CD14-positive monocyte (primary cell): ENCODE measurements at regions not wholly inside any gene's neighbourhood (a gene's known extent, or its start where the extent isn't known, plus 50 kb on each side); places are given as distances from the start of the nearest gene placed in this dataset.

Experiments used
- DNase-seq, 3 donors: peaks; one replicate each; pipeline ENCODE4 v3.0.0-alpha.2; 2011 to 2022
- H2AFZ ChIP-seq: 2 replicates; pipeline ENCODE4 v1.6.0; 2012; ENCODE audit warnings: mild to moderate bottlenecking, low read depth, low read length, inconsistent platforms; ENCODE audit not compliant: insufficient read depth, poor library complexity, severe bottlenecking
- H3K27ac ChIP-seq, 2 donors: 1 replicate in 1 of 2; 2 replicates in 1 of 2; pipeline ENCODE4 v1.5.1; 2012 to 2013; ENCODE audit warnings: low read length in 2 of 2, control low read depth in 1 of 2, inconsistent platforms in 1 of 2, low read depth in 1 of 2, mild to moderate bottlenecking in 1 of 2
- H3K27me3 ChIP-seq, 2 donors: one replicate each; pipeline versions ENCODE4 v1.6.0 to v1.6.1; 2011 to 2013; ENCODE audit warnings: low read length in 2 of 2; ENCODE audit not compliant: control insufficient read depth in 2 of 2, insufficient read depth in 2 of 2
- H3K36me3 ChIP-seq, 2 donors: replicated peaks in 1 of 2; 1 replicate in 1 of 2; 2 replicates in 1 of 2; pipeline versions ENCODE4 v1.5.1 to v1.6.1; 2012 to 2013; ENCODE audit warnings: low read length in 2 of 2, control low read depth in 1 of 2, inconsistent platforms in 1 of 2, mild to moderate bottlenecking in 1 of 2; ENCODE audit not compliant: insufficient read depth in 2 of 2, control insufficient read depth in 1 of 2
- H3K4me1 ChIP-seq, 2 donors: 1 replicate in 1 of 2; 2 replicates in 1 of 2; pipeline versions ENCODE4 v1.5.1 to v1.6.1; 2012 to 2013; ENCODE audit warnings: low read length in 2 of 2, control low read depth in 1 of 2, inconsistent platforms in 1 of 2, mild to moderate bottlenecking in 1 of 2, moderate library complexity in 1 of 2; ENCODE audit not compliant: insufficient read depth in 2 of 2, control insufficient read depth in 1 of 2
- H3K4me2 ChIP-seq: replicated peaks from 2 replicates; pipeline ENCODE3; 2012; ENCODE audit warnings: low read length, moderate library complexity, mild to moderate bottlenecking; ENCODE audit not compliant: poor library complexity, severe bottlenecking; ENCODE audit errors: extremely low read depth
- H3K4me3 ChIP-seq, 3 experiments: fragments of 200-600 bp in 1 of 3; sonication (generic) in 1 of 3; replicated peaks in 1 of 3; 1 replicate in 2 of 3; 2 replicates in 1 of 3; pipeline ENCODE4 v1.5.1; 2011 to 2013; ENCODE audit warnings: low read length in 3 of 3, mild to moderate bottlenecking in 3 of 3, control low read depth in 2 of 3, low read depth in 2 of 3, inconsistent platforms in 1 of 3, moderate library complexity in 1 of 3
- H3K79me2 ChIP-seq: 2 replicates; pipeline ENCODE4 v1.6.0; 2012; ENCODE audit warnings: mild to moderate bottlenecking, control low read depth, inconsistent platforms, low read length, moderate library complexity; ENCODE audit not compliant: insufficient read depth
- H3K9ac ChIP-seq: 2 replicates; pipeline ENCODE4 v1.6.0; 2017; ENCODE audit warnings: low read length, mild to moderate bottlenecking; ENCODE audit not compliant: insufficient read depth, poor library complexity, severe bottlenecking
- H3K9me3 ChIP-seq, 2 donors: replicated peaks in 1 of 2; 1 replicate in 1 of 2; 2 replicates in 1 of 2; pipeline versions ENCODE4 v1.5.1 to v1.6.1; 2012 to 2013; ENCODE audit warnings: low read length in 2 of 2, control low read depth in 1 of 2; ENCODE audit not compliant: control insufficient read depth in 1 of 2, insufficient read depth in 1 of 2
- H4K20me1 ChIP-seq: 2 replicates; pipeline ENCODE4 v1.6.0; 2012; ENCODE audit warnings: mild to moderate bottlenecking, low read length, control low read depth, moderate library complexity; ENCODE audit not compliant: insufficient read depth
- H3K27ac Mint-ChIP-seq, 7 donors: one replicate each; pipeline ENCODE4 v1.8.0; 2020; ENCODE audit warnings: mild to moderate bottlenecking in 7 of 7, mixed read lengths in 7 of 7, moderate library complexity in 6 of 7, inconsistent platforms in 2 of 7
- H3K27me3 Mint-ChIP-seq, 3 donors: one replicate each; pipeline ENCODE4 v1.8.0; 2021 to 2022; ENCODE audit warnings: low read depth in 3 of 3, mild to moderate bottlenecking in 3 of 3, mixed read lengths in 3 of 3, moderate library complexity in 3 of 3, inconsistent platforms in 1 of 3
- H3K36me3 Mint-ChIP-seq, 2 donors: one replicate each; pipeline ENCODE4 v1.8.0; 2020; ENCODE audit warnings: mixed read lengths in 2 of 2, inconsistent platforms in 1 of 2, mild to moderate bottlenecking in 1 of 2
- H3K4me1 Mint-ChIP-seq: one replicate; pipeline ENCODE4 v1.8.0; 2020; ENCODE audit warnings: mild to moderate bottlenecking, mixed read lengths
- H3K4me3 Mint-ChIP-seq, 2 donors: one replicate each; pipeline ENCODE4 v1.8.0; 2020; ENCODE audit warnings: mild to moderate bottlenecking in 2 of 2, mixed read lengths in 2 of 2, moderate library complexity in 1 of 2
- H3K9me3 Mint-ChIP-seq, 7 donors: one replicate each; pipeline ENCODE4 v1.8.0; 2020 to 2022; ENCODE audit warnings: mixed read lengths in 7 of 7, mild to moderate bottlenecking in 6 of 7, moderate library complexity in 6 of 7, inconsistent platforms in 2 of 7
- WGBS: methylation state at CpG from one replicate; pipeline ENCODE4 v1.1.5; 2013; ENCODE audit warnings: missing lambda C conversion rate; ENCODE audit not compliant: insufficient coverage; 5-methylcytosine and 5-hydroxymethylcytosine counted together
- intact Hi-C, 2 donors: fragments of 100-400 bp; cut with micrococcal nuclease; formaldehyde crosslinking; loops; one replicate each; pipeline versions ENCODE4 v1.15.0 to v1.15.1; 2023
- TF ChIP-seq, protein P1 (sequence below): fragments of 200-600 bp; IDR thresholded peaks from one replicate; pipeline ENCODE4 v1.8.0; 2022; ENCODE audit warnings: antibody characterized with exemption, mild to moderate bottlenecking

DNA sequence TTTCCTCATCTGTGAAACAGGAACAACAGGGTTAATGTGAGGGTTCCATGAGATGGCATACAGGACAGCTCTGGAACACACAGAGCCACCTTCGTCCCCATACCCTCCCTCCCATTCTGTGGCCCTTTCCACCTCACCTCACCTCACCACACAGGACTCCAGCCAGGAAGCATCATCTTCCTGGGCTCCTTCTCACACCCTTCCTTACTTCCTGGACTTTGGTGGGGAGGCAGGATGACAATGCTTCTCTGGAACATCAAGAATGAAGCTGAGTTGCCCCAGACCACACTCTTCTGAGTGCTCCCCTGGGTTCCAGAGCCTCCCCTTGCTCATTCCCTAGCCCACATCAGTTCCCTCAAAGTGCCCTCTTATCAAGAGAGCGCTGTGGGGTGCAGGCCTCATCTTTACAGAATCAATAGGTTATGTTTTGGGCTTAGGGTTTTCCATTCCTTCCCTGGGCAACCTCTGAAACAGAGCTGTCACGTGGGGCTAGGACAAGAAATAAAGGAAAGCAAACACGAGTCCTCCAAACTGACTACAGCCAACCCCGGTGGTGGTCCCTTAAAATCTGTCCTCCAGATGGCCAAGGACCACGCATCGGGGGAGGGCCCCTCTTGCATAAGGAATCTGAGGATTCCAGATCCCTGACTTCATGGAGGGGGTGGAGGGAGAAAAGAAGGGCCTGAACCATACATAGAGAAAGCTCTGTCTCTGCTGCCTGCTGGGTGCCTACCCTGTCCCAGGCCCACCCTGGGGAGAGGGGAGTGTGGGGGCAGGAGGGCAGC lies 74.4 kb upstream of the ATP6AP2 start:
- Histone ChIP-seq H3K4me2 (no peak overlapping the region), H3K9me3 (no peaks in the 10 kb centered on the region), H3K79me2 (no peaks in the 10 kb centered on the region), H3K27ac (no peak overlapping the region), H4K20me1 (no peaks in the 10 kb centered on the region), H3K4me3 (no peak overlapping the region), H3K4me1 (no peaks in the 10 kb centered on the region), H3K9ac (no peak overlapping the region), H3K36me3 (no peaks in the 10 kb centered on the region), H3K27me3 (peaks cover 0 to 2% of the 10 kb centered on the region in 2 donors), H2AFZ (no peak overlapping the region)
- no peaks in the 10 kb centered on the region for H3K4me1 Mint-ChIP-seq
- DNase-seq, result no peak
- intact Hi-C loops, result no loop called here
- TF ChIP-seq, protein P1, sequence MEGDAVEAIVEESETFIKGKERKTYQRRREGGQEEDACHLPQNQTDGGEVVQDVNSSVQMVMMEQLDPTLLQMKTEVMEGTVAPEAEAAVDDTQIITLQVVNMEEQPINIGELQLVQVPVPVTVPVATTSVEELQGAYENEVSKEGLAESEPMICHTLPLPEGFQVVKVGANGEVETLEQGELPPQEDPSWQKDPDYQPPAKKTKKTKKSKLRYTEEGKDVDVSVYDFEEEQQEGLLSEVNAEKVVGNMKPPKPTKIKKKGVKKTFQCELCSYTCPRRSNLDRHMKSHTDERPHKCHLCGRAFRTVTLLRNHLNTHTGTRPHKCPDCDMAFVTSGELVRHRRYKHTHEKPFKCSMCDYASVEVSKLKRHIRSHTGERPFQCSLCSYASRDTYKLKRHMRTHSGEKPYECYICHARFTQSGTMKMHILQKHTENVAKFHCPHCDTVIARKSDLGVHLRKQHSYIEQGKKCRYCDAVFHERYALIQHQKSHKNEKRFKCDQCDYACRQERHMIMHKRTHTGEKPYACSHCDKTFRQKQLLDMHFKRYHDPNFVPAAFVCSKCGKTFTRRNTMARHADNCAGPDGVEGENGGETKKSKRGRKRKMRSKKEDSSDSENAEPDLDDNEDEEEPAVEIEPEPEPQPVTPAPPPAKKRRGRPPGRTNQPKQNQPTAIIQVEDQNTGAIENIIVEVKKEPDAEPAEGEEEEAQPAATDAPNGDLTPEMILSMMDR, result no peak
- H3K9me3 Mint-ChIP-seq, result peaks cover 0 to 3% (median 2%) of the 10 kb centered on the region in 7 donors
- no peaks in the 10 kb centered on the region for H3K36me3 Mint-ChIP-seq
- no peak overlapping the region for H3K27ac Mint-ChIP-seq
- H3K27me3 Mint-ChIP-seq, result peaks cover 2 to 24% (median 2%) of the 10 kb centered on the region in 3 donors
- no peak overlapping the region for H3K4me3 Mint-ChIP-seq
- no CpG with 5 or more reads among the region's 7 CpGs for WGBS

DNA sequence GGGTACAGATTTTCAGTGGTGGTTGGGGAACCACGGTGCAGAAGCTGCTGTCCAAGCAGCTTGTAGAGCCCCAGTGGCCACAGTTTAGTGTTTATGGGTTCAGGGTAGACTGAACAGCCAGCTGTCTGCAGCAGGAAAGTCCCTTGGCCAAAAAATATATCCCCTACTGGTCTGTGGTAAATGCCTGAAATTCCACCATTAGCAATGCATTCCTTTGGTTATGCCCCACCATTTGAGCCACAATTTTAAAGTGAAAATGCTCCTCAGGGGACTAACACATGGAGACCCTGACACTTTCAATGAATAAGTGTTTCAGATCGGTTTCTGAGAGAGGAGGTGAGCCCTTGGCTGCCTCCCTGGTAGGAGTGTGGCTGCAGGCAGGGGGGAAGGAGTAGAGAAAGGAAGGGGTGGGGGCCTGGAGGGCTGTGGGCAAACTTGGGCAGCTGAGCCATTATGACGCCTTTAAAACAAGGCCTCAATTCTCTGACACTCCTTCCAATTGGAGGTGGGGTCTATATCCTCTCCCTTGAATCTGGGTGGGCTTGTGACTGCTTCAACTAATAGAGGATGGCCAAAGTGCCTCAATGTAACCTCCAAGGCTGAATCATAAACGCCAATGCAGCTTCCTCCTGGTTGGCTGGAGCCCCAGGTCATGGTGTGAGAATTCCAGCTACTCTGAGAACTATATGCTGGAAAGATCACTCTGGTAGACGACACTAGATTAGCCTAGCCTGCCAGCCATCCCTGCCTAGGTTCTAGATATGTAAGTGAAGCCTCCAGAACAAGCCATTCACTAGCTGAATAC lies 75.8 kb upstream of the ATP6AP2 start:
- Histone ChIP-seq H3K79me2 (no peaks in the 10 kb centered on the region), H4K20me1 (no peaks in the 10 kb centered on the region)
- H3K4me1 Mint-ChIP-seq, result no peaks in the 10 kb centered on the region

More for the DNA sequence above, 75.8 kb upstream of the ATP6AP2 start:
- Histone ChIP-seq H3K4me1 (no peaks in the 10 kb centered on the region), H3K27ac (no peak overlapping the region), H3K36me3 (no peaks in the 10 kb centered on the region), H3K4me3 (no peak overlapping the region), H3K9ac (no peak overlapping the region), H3K4me2 (no peak overlapping the region), H2AFZ (no peak overlapping the region), H3K9me3 (no peaks in the 10 kb centered on the region), H3K27me3 (peaks cover 0 to 2% of the 10 kb centered on the region in 2 donors)
- no peaks in the 10 kb centered on the region for H3K36me3 Mint-ChIP-seq
- WGBS, result no CpG with 5 or more reads among the region's 5 CpGs
- peaks cover 2 to 24% (median 2%) of the 10 kb centered on the region in 3 donors for H3K27me3 Mint-ChIP-seq
- no peak for DNase-seq
- intact Hi-C loops, result no loop called here
- TF ChIP-seq, protein P1, result no peak
- peaks cover 0 to 3% (median 0%) of the 10 kb centered on the region in 7 donors for H3K9me3 Mint-ChIP-seq
- no peak overlapping the region for H3K27ac Mint-ChIP-seq
- H3K4me3 Mint-ChIP-seq, result no peak overlapping the region
